PFSK-1 (cell line): ENCODE measurements at regions not wholly inside any gene's neighbourhood (a gene's known extent, or its start where the extent isn't known, plus 50 kb on each side); places are given as distances from the start of the nearest gene placed in this dataset.

Experiments
- POLR2AphosphoS5 ChIP-seq: IDR thresholded peaks from 2 replicates; pipeline ENCODE4 v1.6.1; 2012; ENCODE audit warnings: low read depth, mild to moderate bottlenecking, control low read depth, low read length, moderate library complexity
- TAF1 ChIP-seq: IDR thresholded peaks from 2 replicates; pipeline ENCODE4 v1.6.1; 2012; ENCODE audit warnings: low read length, control low read depth, borderline replicate concordance; ENCODE audit not compliant: insufficient read depth

DNA sequence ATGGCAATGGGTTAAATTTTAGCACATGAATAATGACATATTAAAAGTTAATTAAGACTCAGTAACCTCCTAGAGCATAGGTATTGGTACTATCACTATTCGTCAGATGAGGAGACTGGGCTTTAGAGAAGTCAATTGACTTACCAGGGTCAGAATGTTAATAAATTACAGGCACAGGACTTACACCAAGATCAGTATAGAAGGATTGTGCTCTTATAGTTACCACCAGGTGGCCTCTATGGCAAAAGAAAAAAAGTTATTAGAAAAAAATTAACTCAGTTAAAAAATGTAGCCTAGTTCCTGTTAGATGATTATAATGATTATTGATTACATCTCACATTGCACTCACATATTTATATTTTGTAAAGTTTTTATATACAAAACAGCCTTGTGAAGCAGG, 1163.7 kb downstream of the FAM181B start:
- TF ChIP-seq TAF1 = no peak
- TF ChIP-seq POLR2AphosphoS5 = no peak
